Keratinocyte (primary cell): ENCODE measurements at regions not wholly inside any gene's neighbourhood (a gene's known extent, or its start where the extent isn't known, plus 50 kb on each side); places are given as distances from the start of the nearest gene placed in this dataset.

Experiments
- DNase-seq: peaks from one replicate; pipeline ENCODE4 v3.0.0-alpha.2; 2011; ENCODE audit warnings: low read depth, missing footprints, low spot score
- FAIRE-seq: peaks from 2 replicates; lab custom pipeline; 2011; peaks lifted over from hg19 to GRCh38; lab: Jason Lieb, UNC
- H2AFZ ChIP-seq: 2 replicates; pipeline ENCODE4 v1.6.0; 2012; ENCODE audit warnings: low read length, control low read depth, inconsistent platforms; ENCODE audit not compliant: control insufficient read depth
- H3K27ac ChIP-seq: 2 replicates; pipeline ENCODE4 v1.5.1; 2011; ENCODE audit warnings: low read length; ENCODE audit not compliant: control insufficient read depth, insufficient read depth
- H3K27me3 ChIP-seq: 3 replicates; pipeline ENCODE4 v1.6.0; 2011; ENCODE audit warnings: low read length; ENCODE audit not compliant: control insufficient read depth, insufficient read depth; ENCODE audit errors: extremely low read depth
- H3K36me3 ChIP-seq, 2 experiments: 2 replicates in 1 of 2; 3 replicates in 1 of 2; pipeline ENCODE4 v1.5.1; 2011; ENCODE audit warnings: low read length in 2 of 2, mild to moderate bottlenecking in 1 of 2; ENCODE audit not compliant: control insufficient read depth in 2 of 2, insufficient read depth in 2 of 2; ENCODE audit errors: extremely low read depth in 1 of 2
- H3K4me1 ChIP-seq: 3 replicates; pipeline ENCODE4 v1.5.1; 2011; ENCODE audit warnings: low read length; ENCODE audit not compliant: control insufficient read depth, insufficient read depth; ENCODE audit errors: extremely low read depth
- H3K4me2 ChIP-seq: 3 replicates; pipeline ENCODE4 v1.6.0; 2011; ENCODE audit warnings: low read depth, low read length; ENCODE audit not compliant: control insufficient read depth, insufficient read depth; ENCODE audit errors: extremely low read depth
- H3K4me3 ChIP-seq, 3 experiments: fragments of 200-600 bp in 1 of 3; sonication (generic) in 1 of 3; 2 replicates in 2 of 3; 3 replicates in 1 of 3; pipeline ENCODE4 v1.5.1; 2011 to 2016; ENCODE audit warnings: low read length in 3 of 3, mild to moderate bottlenecking in 3 of 3, control low read depth in 2 of 3, inconsistent platforms in 1 of 3, low read depth in 1 of 3, mixed read lengths in 1 of 3, mixed run types in 1 of 3, moderate library complexity in 1 of 3; ENCODE audit not compliant: control insufficient read depth in 2 of 3, insufficient read depth in 2 of 3; ENCODE audit errors: extremely low read depth in 1 of 3
- H3K79me2 ChIP-seq: 2 replicates; pipeline ENCODE4 v1.6.0; 2012; ENCODE audit warnings: low read length; ENCODE audit not compliant: control insufficient read depth, insufficient read depth
- H3K9ac ChIP-seq: 3 replicates; pipeline ENCODE4 v1.6.0; 2011; ENCODE audit warnings: low read length; ENCODE audit not compliant: control insufficient read depth, insufficient read depth; ENCODE audit errors: extremely low read depth
- H3K9me1 ChIP-seq: 3 replicates; pipeline ENCODE4 v1.6.0; 2011; ENCODE audit warnings: low read length; ENCODE audit not compliant: control insufficient read depth, insufficient read depth; ENCODE audit errors: extremely low read depth
- H3K9me3 ChIP-seq: 2 replicates; pipeline ENCODE4 v1.5.1; 2012; ENCODE audit warnings: low read depth, low read length; ENCODE audit not compliant: control insufficient read depth
- H4K20me1 ChIP-seq: 3 replicates; pipeline ENCODE4 v1.6.0; 2011; ENCODE audit warnings: low read length; ENCODE audit not compliant: control insufficient read depth, insufficient read depth; ENCODE audit errors: extremely low read depth
- CTCF ChIP-seq, 3 experiments: IDR thresholded peaks in 1 of 3; conservative IDR thresholded peaks in 1 of 3; optimal IDR thresholded peaks in 1 of 3; 2 replicates in 2 of 3; 3 replicates in 1 of 3; pipeline versions ENCODE3 to v1.5.1; 2011; ENCODE audit warnings: low read length in 3 of 3, mild to moderate bottlenecking in 3 of 3, moderate library complexity in 2 of 3, control low read depth in 1 of 3, inconsistent platforms in 1 of 3; ENCODE audit not compliant: insufficient read depth in 2 of 3; ENCODE audit errors: extremely low read depth in 1 of 3
- EZH2 ChIP-seq: IDR thresholded peaks from one replicate; pipeline ENCODE4 v1.6.1; 2012; ENCODE audit warnings: inconsistent platforms, mild to moderate bottlenecking, low read length, moderate library complexity
- dilution Hi-C: fragments of 300-500 bp; cut with MboI; formaldehyde crosslinking; loops from one replicate; pipeline ENCODE4 v1.7.0; 2020; ENCODE audit warnings: low sequenced_read_pairs; ENCODE audit not compliant: extremely low pct_ligation_motif_present

- no peak overlapping the region for H3K9ac ChIP-seq
- no peaks in the 10 kb centered on the region for H3K79me2 ChIP-seq
- no peaks in the 10 kb centered on the region for H3K9me1 ChIP-seq
- TF ChIP-seq CTCF (optimal IDR thresholded peaks at IDR 0.05 in 1 of 3, IDR thresholded peaks at IDR 0.05 in 1 of 3, conservative IDR thresholded peaks at IDR 0.05 in 1 of 3; ENCODE audit: extremely low read depth in 1 of 3, insufficient read depth in 2 of 3, low read length in 3 of 3) (no peak), EZH2 (no peak)
- no peaks in the 10 kb centered on the region for H3K27me3 ChIP-seq
- H3K4me1 ChIP-seq, result no peaks in the 10 kb centered on the region
- H3K4me2 ChIP-seq, result no peak overlapping the region
- dilution Hi-C loops, result no loop called here
- no peak for DNase-seq
- no peak overlapping the region for H3K4me3 ChIP-seq
- no peak overlapping the region for H3K27ac ChIP-seq
- no peaks in the 10 kb centered on the region for H4K20me1 ChIP-seq
- H3K36me3 ChIP-seq, result no peaks in the 10 kb centered on the region
- FAIRE-seq, result no peak
- no peaks in the 10 kb centered on the region for H3K9me3 ChIP-seq
- H2AFZ ChIP-seq, result no peak overlapping the region
Measured at GRCh38 chr14:85788470-85789233, 258.7 kb downstream of the FLRT2 start.

GRCh38 chr14:85766295-85766694 lies 236.4 kb downstream of the FLRT2 start:
- Histone ChIP-seq H3K79me2 (no peaks in the 10 kb centered on the region), H4K20me1 (no peaks in the 10 kb centered on the region), H3K36me3 (no peaks in the 10 kb centered on the region), H3K4me2 (no peak overlapping the region), H3K9me1 (no peaks in the 10 kb centered on the region), H3K27ac (no peak overlapping the region), H3K9ac (no peak overlapping the region), H2AFZ (no peak overlapping the region), H3K4me3 (no peak overlapping the region), H3K27me3 (no peaks in the 10 kb centered on the region), H3K4me1 (no peaks in the 10 kb centered on the region), H3K9me3 (no peaks in the 10 kb centered on the region)
- FAIRE-seq (no peak), DNase-seq (no peak)
- dilution Hi-C loops, result no loop called here
- TF ChIP-seq CTCF (optimal IDR thresholded peaks at IDR 0.05 in 1 of 3, IDR thresholded peaks at IDR 0.05 in 1 of 3, conservative IDR thresholded peaks at IDR 0.05 in 1 of 3; ENCODE audit: extremely low read depth in 1 of 3, insufficient read depth in 2 of 3, low read length in 3 of 3), result no peak
- TF ChIP-seq EZH2, result no peak
